Mesenchymal stem cell (in vitro differentiated cells and primary cell): ENCODE measurements at regions not wholly inside any gene's neighbourhood (a gene's known extent, or its start where the extent isn't known, plus 50 kb on each side); places are given as distances from the start of the nearest gene placed in this dataset.

Experiments
- DNase-seq: peaks from one replicate; pipeline ENCODE4 v3.0.0-alpha.2; 2013
- H2AFZ ChIP-seq: one replicate; pipeline ENCODE4 v1.6.1; 2013; ENCODE audit warnings: low read depth, mild to moderate bottlenecking, control low read depth, inconsistent platforms, low read length, moderate library complexity
- H2AK5ac ChIP-seq: 2 replicates; pipeline ENCODE4 v1.6.1; 2013; ENCODE audit warnings: low read length, moderate library complexity, mild to moderate bottlenecking, inconsistent platforms; ENCODE audit not compliant: severe bottlenecking
- H2BK120ac ChIP-seq: one replicate; pipeline ENCODE4 v1.6.1; 2013; ENCODE audit warnings: low read depth, mild to moderate bottlenecking, inconsistent platforms, low read length, moderate library complexity
- H2BK12ac ChIP-seq, 2 experiments: one replicate each; pipeline ENCODE4 v1.6.1; 2013; ENCODE audit warnings: inconsistent platforms in 2 of 2, low read length in 2 of 2, mild to moderate bottlenecking in 2 of 2, moderate library complexity in 2 of 2, control low read depth in 1 of 2
- H2BK15ac ChIP-seq: one replicate; pipeline ENCODE4 v1.6.1; 2013; ENCODE audit warnings: mild to moderate bottlenecking, low read depth, inconsistent platforms; ENCODE audit not compliant: poor library complexity, severe bottlenecking
- H2BK5ac ChIP-seq: 2 replicates; pipeline ENCODE4 v1.6.1; 2013; ENCODE audit warnings: low read depth, mild to moderate bottlenecking, low read length, control low read depth, inconsistent platforms; ENCODE audit not compliant: poor library complexity, severe bottlenecking
- H3K14ac ChIP-seq, 2 experiments: one replicate each; pipeline ENCODE4 v1.6.1; 2013; ENCODE audit warnings: inconsistent platforms in 2 of 2, low read length in 2 of 2, control low read depth in 1 of 2, mild to moderate bottlenecking in 1 of 2, moderate library complexity in 1 of 2
- H3K18ac ChIP-seq, 2 experiments: one replicate each; pipeline ENCODE4 v1.6.1; 2013; ENCODE audit warnings: inconsistent platforms in 2 of 2, low read length in 2 of 2, control low read depth in 1 of 2, low read depth in 1 of 2, mild to moderate bottlenecking in 1 of 2
- H3K23ac ChIP-seq, 2 experiments: one replicate each; pipeline ENCODE4 v1.6.1; 2013; ENCODE audit warnings: inconsistent platforms in 2 of 2, low read length in 2 of 2, mild to moderate bottlenecking in 2 of 2, moderate library complexity in 2 of 2, control low read depth in 1 of 2
- H3K27ac ChIP-seq: 2 replicates; pipeline ENCODE4 v1.5.1; 2013; ENCODE audit warnings: mild to moderate bottlenecking, moderate library complexity, low read length, control low read depth, inconsistent platforms; ENCODE audit not compliant: poor library complexity, severe bottlenecking
- H3K27me3 ChIP-seq, 2 experiments: 2 replicates each; pipeline versions ENCODE4 v1.6.1 to v1.7.0; 2013; ENCODE audit warnings: low read length in 2 of 2, mild to moderate bottlenecking in 2 of 2, moderate library complexity in 2 of 2, control low read depth in 1 of 2, inconsistent platforms in 1 of 2; ENCODE audit not compliant: control insufficient read depth in 1 of 2, insufficient read depth in 1 of 2
- H3K36me3 ChIP-seq, 2 experiments: 2 replicates each; pipeline versions ENCODE4 v1.6.1 to v1.7.0; 2013; ENCODE audit warnings: low read length in 2 of 2, control low read depth in 1 of 2, inconsistent platforms in 1 of 2, low read depth in 1 of 2, mild to moderate bottlenecking in 1 of 2; ENCODE audit not compliant: insufficient read depth in 2 of 2, control insufficient read depth in 1 of 2
- H3K4ac ChIP-seq, 2 experiments: one replicate each; pipeline ENCODE4 v1.6.1; 2013; ENCODE audit warnings: inconsistent platforms in 2 of 2, low read length in 2 of 2, mild to moderate bottlenecking in 2 of 2, moderate library complexity in 2 of 2, control low read depth in 1 of 2, low read depth in 1 of 2
- H3K4me1 ChIP-seq: 2 replicates; pipeline ENCODE4 v1.6.1; 2013; ENCODE audit warnings: low read depth, low read length, control low read depth; ENCODE audit not compliant: control insufficient read depth, insufficient read depth
- H3K4me2 ChIP-seq: 2 replicates; pipeline ENCODE4 v1.6.1; 2013; ENCODE audit warnings: low read length, mild to moderate bottlenecking, inconsistent platforms; ENCODE audit not compliant: poor library complexity, severe bottlenecking
- H3K4me3 ChIP-seq, 2 experiments: 2 replicates each; pipeline versions ENCODE4 v1.5.1 to v1.7.0; 2013; ENCODE audit warnings: low read length in 2 of 2, mild to moderate bottlenecking in 2 of 2, control low read depth in 1 of 2, low read depth in 1 of 2; ENCODE audit not compliant: insufficient read depth in 1 of 2
- H3K79me1 ChIP-seq: replicated peaks from 2 replicates; pipeline ENCODE4 v1.6.1; 2013; ENCODE audit warnings: mild to moderate bottlenecking, control low read depth, low read length, inconsistent platforms; ENCODE audit not compliant: poor library complexity, severe bottlenecking
- H3K9ac ChIP-seq: 2 replicates; pipeline ENCODE4 v1.7.0; 2013; ENCODE audit warnings: mild to moderate bottlenecking, low read length, moderate library complexity
- H3K9me3 ChIP-seq: 2 replicates; pipeline ENCODE4 v1.7.0; 2013; ENCODE audit warnings: mild to moderate bottlenecking, low read length; ENCODE audit not compliant: control insufficient read depth
- H4K8ac ChIP-seq: one replicate; pipeline ENCODE4 v1.6.1; 2013; ENCODE audit warnings: inconsistent platforms, mild to moderate bottlenecking, low read length, moderate library complexity
- H4K91ac ChIP-seq: one replicate; pipeline ENCODE4 v1.6.1; 2013; ENCODE audit warnings: mild to moderate bottlenecking, low read length, inconsistent platforms
- WGBS: methylation state at CpG from one replicate; pipeline ENCODE4 v1.1.7; 2013; ENCODE audit warnings: mixed read lengths; 5-methylcytosine and 5-hydroxymethylcytosine counted together

GRCh38 chr2:212709280-212709679 is 170.7 kb upstream of the ERBB4 start:
- 95% methylated on average over 1 of the region's 3 CpGs for WGBS
- H3K9ac ChIP-seq, result no peak overlapping the region
- H2AK5ac ChIP-seq, result no peak overlapping the region
- H3K36me3 ChIP-seq, result no peaks in the 10 kb centered on the region
- H3K4me3 ChIP-seq, result no peak overlapping the region
- peak overlapping the region; percentile 55 for H3K27ac ChIP-seq
- H3K23ac ChIP-seq, result no peak overlapping the region
- H3K4ac ChIP-seq, result no peak overlapping the region
- no peak overlapping the region for H3K4me2 ChIP-seq
- H4K8ac ChIP-seq, result no peak overlapping the region
- H3K14ac ChIP-seq, result no peak overlapping the region
- no peaks in the 10 kb centered on the region for H3K79me1 ChIP-seq
- H4K91ac ChIP-seq, result no peak overlapping the region
- no peaks in the 10 kb centered on the region for H3K9me3 ChIP-seq
- no peak overlapping the region for H2BK15ac ChIP-seq
- H2BK12ac ChIP-seq, result no peak overlapping the region
- H2BK5ac ChIP-seq, result no peak overlapping the region
- no peaks in the 10 kb centered on the region for H3K4me1 ChIP-seq
- no peak overlapping the region for H3K18ac ChIP-seq
- H3K27me3 ChIP-seq, result no peaks in the 10 kb centered on the region
- H2AFZ ChIP-seq, result no peak overlapping the region
- DNase-seq, result peak; percentile 22
- H2BK120ac ChIP-seq, result no peak overlapping the region

- Histone ChIP-seq H3K79me1 (no peaks in the 10 kb centered on the region), H2BK5ac (no peak overlapping the region), H3K4me3 (no peak overlapping the region)
Observed at GRCh38 chr2:212708355-212708754, 169.8 kb upstream of the ERBB4 start.

GRCh38 chr2:212695426-212695825 is 156.8 kb upstream of the ERBB4 start:
- Histone ChIP-seq H2BK120ac (no peak overlapping the region), H3K9ac (no peak overlapping the region), H3K27me3 (no peaks in the 10 kb centered on the region), H3K36me3 (no peaks in the 10 kb centered on the region), H2BK15ac (no peak overlapping the region), H3K4me2 (no peak overlapping the region), H2AFZ (no peak overlapping the region), H3K14ac (no peak overlapping the region), H3K4ac (no peak overlapping the region), H4K91ac (no peak overlapping the region), H4K8ac (no peak overlapping the region), H2AK5ac (no peak overlapping the region), H3K4me1 (no peaks in the 10 kb centered on the region), H3K23ac (no peak overlapping the region), H2BK5ac (no peak overlapping the region), H2BK12ac (no peak overlapping the region), H3K79me1 (no peaks in the 10 kb centered on the region), H3K4me3 (no peak overlapping the region), H3K9me3 (no peaks in the 10 kb centered on the region), H3K27ac (no peak overlapping the region), H3K18ac (no peak overlapping the region)
- WGBS, result no CpG with 5 or more reads among the region's 1 CpG
- DNase-seq, result no peak

More at GRCh38 chr2:212708355-212708754, 169.8 kb upstream of the ERBB4 start:
- Histone ChIP-seq H3K27ac (no peak overlapping the region), H2AK5ac (no peak overlapping the region), H4K8ac (no peak overlapping the region), H2BK15ac (no peak overlapping the region), H3K27me3 (no peaks in the 10 kb centered on the region), H2BK120ac (no peak overlapping the region), H3K23ac (no peak overlapping the region), H2AFZ (no peak overlapping the region), H2BK12ac (no peak overlapping the region), H3K4ac (no peak overlapping the region), H4K91ac (no peak overlapping the region), H3K36me3 (no peaks in the 10 kb centered on the region), H3K4me2 (no peak overlapping the region), H3K18ac (no peak overlapping the region), H3K14ac (no peak overlapping the region), H3K4me1 (no peaks in the 10 kb centered on the region), H3K9ac (no peak overlapping the region), H3K9me3 (no peaks in the 10 kb centered on the region)
- peak; percentile 10 for DNase-seq
- no CpG with 5 or more reads among the region's 2 CpGs for WGBS

- no peak overlapping the region for H4K91ac ChIP-seq
- no peak overlapping the region for H2AK5ac ChIP-seq
- no peak overlapping the region for H3K18ac ChIP-seq
- H3K4me2 ChIP-seq, result no peak overlapping the region
- H2BK15ac ChIP-seq, result no peak overlapping the region
- no peak for DNase-seq
- H4K8ac ChIP-seq, result no peak overlapping the region
- H3K9ac ChIP-seq, result no peak overlapping the region
- H3K4ac ChIP-seq, result no peak overlapping the region
- H3K36me3 ChIP-seq, result no peaks in the 10 kb centered on the region
- H3K23ac ChIP-seq, result no peak overlapping the region
- no peaks in the 10 kb centered on the region for H3K9me3 ChIP-seq
- H3K4me1 ChIP-seq, result no peaks in the 10 kb centered on the region
- no peak overlapping the region for H3K27ac ChIP-seq
- 100% methylated on average over 3 of the region's 3 CpGs for WGBS
- H2BK120ac ChIP-seq, result no peak overlapping the region
- no peaks in the 10 kb centered on the region for H3K27me3 ChIP-seq
- H3K79me1 ChIP-seq, result no peaks in the 10 kb centered on the region
- H2BK5ac ChIP-seq, result no peak overlapping the region
- no peak overlapping the region for H2BK12ac ChIP-seq
- no peak overlapping the region for H2AFZ ChIP-seq
- no peak overlapping the region for H3K4me3 ChIP-seq
- H3K14ac ChIP-seq, result no peak overlapping the region
Observed at GRCh38 chr2:212694398-212694797, 155.8 kb upstream of the ERBB4 start.
